ENCODE measurements at regions not wholly inside any gene's neighbourhood (a gene's known extent, or its start where the extent isn't known, plus 50 kb on each side); places are given as distances from the start of the nearest gene placed in this dataset.

DNA sequence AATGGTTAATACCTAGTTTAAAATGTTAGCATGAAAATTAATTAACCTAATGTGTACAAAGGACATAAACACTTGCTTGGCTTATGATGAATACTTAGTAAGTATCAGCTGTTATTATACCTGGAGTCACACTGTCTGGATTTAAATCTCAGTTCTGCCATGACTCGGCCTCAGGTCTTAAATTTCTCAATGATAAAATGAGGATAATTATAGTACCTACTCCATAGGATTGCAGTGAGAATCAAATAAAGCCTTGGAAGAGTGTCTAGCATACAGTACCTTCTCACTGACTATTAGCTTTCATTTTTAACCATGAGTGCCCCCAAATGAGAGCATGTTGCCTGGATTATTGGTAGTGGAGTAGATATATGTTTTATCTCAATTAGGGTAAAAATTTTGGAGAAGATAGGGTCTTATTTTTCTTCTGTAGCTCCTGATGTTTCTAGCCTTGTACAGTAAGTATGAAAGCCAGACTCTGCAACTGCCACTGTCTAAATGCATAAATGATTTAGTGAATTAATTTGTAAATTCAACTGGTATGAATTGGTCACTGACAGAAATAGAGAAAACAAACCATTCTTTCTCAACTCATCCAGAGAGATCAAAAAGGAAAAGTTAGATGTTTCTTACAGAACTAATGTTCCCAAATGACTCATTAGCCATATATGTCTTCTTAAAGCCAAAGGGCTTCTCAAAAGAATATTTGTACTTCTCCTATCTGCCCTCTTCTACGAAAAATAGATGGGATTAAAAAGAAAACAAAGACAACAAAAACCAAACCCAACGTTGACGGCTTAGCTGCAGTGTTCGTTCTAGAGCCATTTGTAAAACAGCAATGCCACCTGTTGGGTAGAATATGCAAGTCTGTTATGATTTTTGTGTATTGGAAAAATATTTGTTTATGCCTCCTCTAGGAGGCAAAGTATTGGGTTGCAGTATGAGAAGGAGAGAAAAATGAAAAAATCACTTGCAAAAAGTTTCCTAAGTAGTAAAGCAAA is 53.8 kb upstream of the MROH9 start:
- TF ChIP-seq, protein P1, sequence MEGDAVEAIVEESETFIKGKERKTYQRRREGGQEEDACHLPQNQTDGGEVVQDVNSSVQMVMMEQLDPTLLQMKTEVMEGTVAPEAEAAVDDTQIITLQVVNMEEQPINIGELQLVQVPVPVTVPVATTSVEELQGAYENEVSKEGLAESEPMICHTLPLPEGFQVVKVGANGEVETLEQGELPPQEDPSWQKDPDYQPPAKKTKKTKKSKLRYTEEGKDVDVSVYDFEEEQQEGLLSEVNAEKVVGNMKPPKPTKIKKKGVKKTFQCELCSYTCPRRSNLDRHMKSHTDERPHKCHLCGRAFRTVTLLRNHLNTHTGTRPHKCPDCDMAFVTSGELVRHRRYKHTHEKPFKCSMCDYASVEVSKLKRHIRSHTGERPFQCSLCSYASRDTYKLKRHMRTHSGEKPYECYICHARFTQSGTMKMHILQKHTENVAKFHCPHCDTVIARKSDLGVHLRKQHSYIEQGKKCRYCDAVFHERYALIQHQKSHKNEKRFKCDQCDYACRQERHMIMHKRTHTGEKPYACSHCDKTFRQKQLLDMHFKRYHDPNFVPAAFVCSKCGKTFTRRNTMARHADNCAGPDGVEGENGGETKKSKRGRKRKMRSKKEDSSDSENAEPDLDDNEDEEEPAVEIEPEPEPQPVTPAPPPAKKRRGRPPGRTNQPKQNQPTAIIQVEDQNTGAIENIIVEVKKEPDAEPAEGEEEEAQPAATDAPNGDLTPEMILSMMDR (IDR thresholded peaks at IDR 0.05) = peak; percentile 20 to 74 (median 65)
- TF ChIP-seq POLR2A (IDR thresholded peaks at IDR 0.05) = no peak
